ENCODE measurements at regions not wholly inside any gene's neighbourhood (a gene's known extent, or its start where the extent isn't known, plus 50 kb on each side); places are given as distances from the start of the nearest gene placed in this dataset.

- Histone ChIP-seq H3K36me3 (no peaks in the 10 kb centered on the region), H3K27ac (no peak overlapping the region), H3K4me1 (peaks cover 3% of the 10 kb centered on the region), H3K9me3 (no peaks in the 10 kb centered on the region), H3K4me3 (no peak overlapping the region), H3K27me3 (no peaks in the 10 kb centered on the region)
- DNase-seq (ENCODE audit: low spot score in 2 of 2): no peak
- 76% methylated on average over 2 of the region's 2 CpGs for WGBS
- TF ChIP-seq EP300 (IDR thresholded peaks at IDR 0.05) (no peak), CTCF (IDR thresholded peaks at IDR 0.05) (no peak), POLR2A (IDR thresholded peaks at IDR 0.05) (no peak), POLR2AphosphoS5 (IDR thresholded peaks at IDR 0.05) (no peak)
Observed at GRCh38 chr6:141024526-141024925, 1108.2 kb upstream of the GJE1 start.

- Histone ChIP-seq H3K4me3 (no peak overlapping the region), H3K4me1 (no peaks in the 10 kb centered on the region), H3K27me3 (no peaks in the 10 kb centered on the region), H3K36me3 (no peaks in the 10 kb centered on the region), H3K27ac (no peak overlapping the region), H3K9me3 (no peaks in the 10 kb centered on the region)
- no peak for DNase-seq (ENCODE audit: low spot score in 2 of 2)
- WGBS: 92% methylated on average over 5 of the region's 5 CpGs
- TF ChIP-seq EP300 (IDR thresholded peaks at IDR 0.05) (no peak), POLR2AphosphoS5 (IDR thresholded peaks at IDR 0.05) (no peak), POLR2A (IDR thresholded peaks at IDR 0.05) (no peak), CTCF (IDR thresholded peaks at IDR 0.05) (no peak)
Observed at GRCh38 chr6:141017941-141018340, 1114.8 kb upstream of the GJE1 start.

GRCh38 chr6:141000917-141001316 is 1131.8 kb upstream of the GJE1 start:
- Histone ChIP-seq H3K36me3 (no peaks in the 10 kb centered on the region), H3K4me1 (no peaks in the 10 kb centered on the region), H3K27me3 (no peaks in the 10 kb centered on the region), H3K4me3 (no peak overlapping the region), H3K27ac (no peak overlapping the region), H3K9me3 (no peaks in the 10 kb centered on the region)
- TF ChIP-seq EP300 (IDR thresholded peaks at IDR 0.05) (no peak), CTCF (IDR thresholded peaks at IDR 0.05) (no peak), POLR2A (IDR thresholded peaks at IDR 0.05) (no peak), POLR2AphosphoS5 (IDR thresholded peaks at IDR 0.05) (no peak)
- DNase-seq (ENCODE audit: low spot score in 2 of 2): no peak
- 49% methylated on average over 2 of the region's 2 CpGs for WGBS

- no peak for TF ChIP-seq POLR2A (IDR thresholded peaks at IDR 0.05)
- no peak for TF ChIP-seq CTCF (IDR thresholded peaks at IDR 0.05)
- TF ChIP-seq POLR2AphosphoS5 (IDR thresholded peaks at IDR 0.05): no peak
- TF ChIP-seq EP300 (IDR thresholded peaks at IDR 0.05): no peak
- 98% methylated on average over 1 of the region's 1 CpG for WGBS
- Histone ChIP-seq H3K9me3 (no peaks in the 10 kb centered on the region), H3K4me1 (peaks cover 8% of the 10 kb centered on the region), H3K27ac (no peak overlapping the region), H3K27me3 (no peaks in the 10 kb centered on the region), H3K36me3 (no peaks in the 10 kb centered on the region), H3K4me3 (no peak overlapping the region)
- no peak for DNase-seq (ENCODE audit: low spot score in 2 of 2)
Observed at GRCh38 chr6:140993515-140993914, 1139.2 kb upstream of the GJE1 start.

- no peak overlapping the region for H3K27ac ChIP-seq
- H3K4me1 ChIP-seq: peaks cover 8% of the 10 kb centered on the region
- no peaks in the 10 kb centered on the region for H3K36me3 ChIP-seq
- WGBS: 86% methylated on average over 1 of the region's 1 CpG
- DNase-seq (ENCODE audit: low spot score in 2 of 2): no peak
- H3K4me3 ChIP-seq: no peak overlapping the region
- H3K27me3 ChIP-seq: no peaks in the 10 kb centered on the region
- TF ChIP-seq POLR2A (IDR thresholded peaks at IDR 0.05) (no peak), CTCF (IDR thresholded peaks at IDR 0.05) (no peak), POLR2AphosphoS5 (IDR thresholded peaks at IDR 0.05) (no peak), EP300 (IDR thresholded peaks at IDR 0.05) (no peak)
- H3K9me3 ChIP-seq: no peaks in the 10 kb centered on the region
Observed at GRCh38 chr6:140992678-140993077, 1140.0 kb upstream of the GJE1 start.
